Ishikawa (cell line): ENCODE measurements at regions not wholly inside any gene's neighbourhood (a gene's known extent, or its start where the extent isn't known, plus 50 kb on each side); places are given as distances from the start of the nearest gene placed in this dataset.

Source experiments
- CEBPB ChIP-seq: IDR thresholded peaks from 2 replicates; pipeline ENCODE4 v1.6.1; 2012
- CREB1 ChIP-seq: IDR thresholded peaks from 2 replicates; pipeline ENCODE4 v1.6.1; 2012; ENCODE audit warnings: low read depth
- EGR1 ChIP-seq: IDR thresholded peaks from 2 replicates; pipeline ENCODE4 v1.6.1; 2012
- EP300 ChIP-seq: IDR thresholded peaks from 2 replicates; pipeline ENCODE4 v1.6.1; 2012; ENCODE audit warnings: borderline replicate concordance
- FOXM1 ChIP-seq: IDR thresholded peaks from 2 replicates; pipeline ENCODE4 v1.6.1; 2012; ENCODE audit warnings: low read depth, borderline replicate concordance
- NFIC ChIP-seq: IDR thresholded peaks from 2 replicates; pipeline ENCODE4 v1.6.1; 2012
- RAD21 ChIP-seq: IDR thresholded peaks from 2 replicates; pipeline ENCODE4 v1.6.1; 2012; ENCODE audit warnings: low read depth
- REST ChIP-seq: IDR thresholded peaks from 2 replicates; pipeline ENCODE4 v1.6.1; 2012; ENCODE audit warnings: low read depth, mild to moderate bottlenecking
- TAF1 ChIP-seq: IDR thresholded peaks from 2 replicates; pipeline ENCODE4 v1.6.1; 2012; ENCODE audit warnings: low read depth, mild to moderate bottlenecking
- TCF12 ChIP-seq: IDR thresholded peaks from 2 replicates; pipeline ENCODE4 v1.6.1; 2012; ENCODE audit warnings: low read depth
- TEAD4 ChIP-seq: IDR thresholded peaks from 2 replicates; pipeline ENCODE4 v1.6.1; 2012
- USF1 ChIP-seq: IDR thresholded peaks from 2 replicates; pipeline ENCODE4 v1.6.1; 2012
- YY1 ChIP-seq: IDR thresholded peaks from 2 replicates; pipeline ENCODE4 v1.6.1; 2012; ENCODE audit warnings: low read depth
- ZBTB7A ChIP-seq: IDR thresholded peaks from 2 replicates; pipeline ENCODE4 v1.6.1; 2012; ENCODE audit warnings: low read depth
- TF ChIP-seq, protein P1 (sequence below): IDR thresholded peaks from 2 replicates; pipeline ENCODE4 v1.6.1; 2012

DNA sequence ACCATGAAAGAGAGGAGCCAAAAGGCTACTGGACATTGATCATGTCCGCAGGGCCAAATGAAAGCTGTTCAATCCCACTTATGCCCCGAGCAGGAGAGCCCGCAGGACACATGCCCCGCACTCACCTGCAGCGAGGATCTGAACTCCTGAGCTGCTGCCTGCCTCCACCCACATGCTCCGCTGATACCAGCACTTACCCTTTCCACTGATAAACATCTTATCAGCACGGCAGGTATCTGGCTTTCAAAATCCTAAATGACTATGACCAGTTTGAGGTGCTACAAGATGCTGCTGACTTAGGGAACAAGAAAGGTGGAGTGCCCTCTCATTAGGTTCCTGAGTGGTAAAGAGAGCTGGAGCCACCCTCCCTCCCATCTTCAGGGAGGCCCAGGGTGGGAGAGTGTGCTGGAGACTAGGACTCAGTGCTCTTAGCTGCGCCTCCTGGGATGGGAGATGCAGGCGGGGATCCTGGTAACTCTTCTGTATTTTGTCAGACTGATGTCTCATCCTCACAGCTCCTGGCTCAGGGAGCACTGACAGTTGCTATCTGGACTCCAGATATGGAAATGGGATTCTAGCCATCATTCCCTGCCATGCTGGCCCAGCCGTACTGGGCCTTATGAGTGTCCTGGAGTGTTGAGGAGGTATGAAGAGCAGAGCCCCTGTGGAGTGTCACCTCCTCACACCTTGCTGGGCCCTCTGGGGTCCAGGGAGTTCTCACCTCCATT, 86.4 kb upstream of the F3 start:
- TF ChIP-seq CREB1 (no peak), EGR1 (no peak), CEBPB (no peak), RAD21 (no peak), TAF1 (no peak), REST (no peak), EP300 (no peak), TCF12 (no peak), YY1 (no peak), USF1 (no peak), ZBTB7A (no peak), TEAD4 (no peak), FOXM1 (no peak), NFIC (no peak)
- TF ChIP-seq, protein P1, sequence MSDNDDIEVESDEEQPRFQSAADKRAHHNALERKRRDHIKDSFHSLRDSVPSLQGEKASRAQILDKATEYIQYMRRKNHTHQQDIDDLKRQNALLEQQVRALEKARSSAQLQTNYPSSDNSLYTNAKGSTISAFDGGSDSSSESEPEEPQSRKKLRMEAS: no peak

DNA sequence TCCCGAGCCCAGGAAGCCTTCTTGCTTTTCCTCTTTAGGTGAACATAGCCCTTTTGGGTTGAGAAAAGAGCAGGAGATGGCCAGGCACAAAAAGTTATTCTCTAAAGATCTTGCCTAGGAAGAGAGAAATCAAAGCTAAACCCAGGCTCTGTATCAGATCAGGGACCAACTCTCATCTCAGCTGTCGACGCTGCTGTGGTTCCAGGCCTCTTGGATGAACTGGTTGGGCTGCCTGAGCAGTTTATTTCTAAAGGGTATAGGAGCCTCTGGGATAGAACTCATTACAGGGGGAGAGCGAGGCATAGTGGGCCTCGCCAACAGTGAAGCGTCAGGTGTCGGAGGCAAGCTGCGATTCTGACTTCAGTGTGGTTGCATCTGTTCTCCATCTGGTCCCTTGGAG, 82.6 kb upstream of the F3 start:
- TF ChIP-seq RAD21 (no peak), CEBPB (no peak), REST (no peak), USF1 (no peak), NFIC (no peak), ZBTB7A (no peak), TAF1 (no peak)
- TF ChIP-seq, protein P1: no peak

- TF ChIP-seq CEBPB (no peak), ZBTB7A (no peak), REST (no peak), RAD21 (no peak), CREB1 (no peak), EP300 (no peak), USF1 (no peak), NFIC (no peak), EGR1 (no peak)
These were observed 82.1 kb upstream of the F3 start for GRCh38 chr1:94623560-94624148.

DNA sequence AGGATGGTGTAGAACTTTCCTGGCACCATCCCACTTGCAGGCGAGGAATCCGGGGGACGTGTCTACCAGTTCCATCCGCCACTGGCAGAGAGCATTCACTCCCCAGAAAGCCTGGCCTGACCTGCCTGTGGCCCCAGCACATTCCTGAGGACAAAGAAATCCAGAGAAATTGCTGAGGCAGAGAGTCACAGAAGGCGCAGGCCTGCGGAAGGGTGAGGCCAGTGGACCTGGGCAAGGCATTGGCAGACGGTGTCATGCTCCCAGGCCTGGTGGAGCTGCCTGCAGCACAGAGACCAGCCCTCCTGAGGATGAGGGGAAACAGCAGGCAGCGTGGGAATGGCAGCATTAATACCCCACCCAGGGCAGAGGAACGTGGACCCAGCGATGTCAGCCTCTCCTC, 81.2 kb upstream of the F3 start:
- TF ChIP-seq RAD21 (no peak), TEAD4 (peak; percentile 51)
- TF ChIP-seq, protein P1: peak; percentile 18; the same call in 1 of the 2 replicates
